DOHH2 (cell line): ENCODE measurements at regions not wholly inside any gene's neighbourhood (a gene's known extent, or its start where the extent isn't known, plus 50 kb on each side); places are given as distances from the start of the nearest gene placed in this dataset.

Experiments
- H3F3A ChIP-seq: fragments of 200-600 bp; sonication (generic), shearing (Covaris generic); 2 replicates; pipeline ENCODE4 v1.6.0; 2016; ENCODE audit warnings: antibody characterized with exemption, mild to moderate bottlenecking; ENCODE audit not compliant: control insufficient read depth, insufficient read depth
- H3K27ac ChIP-seq: fragments of 200-600 bp; sonication (generic); 2 replicates; pipeline ENCODE4 v1.5.1; 2014; ENCODE audit warnings: low read depth, mild to moderate bottlenecking, low read length, moderate library complexity
- H3K27me3 ChIP-seq: fragments of 200-600 bp; sonication (generic); 2 replicates; pipeline ENCODE4 v1.6.1; 2014; ENCODE audit warnings: mild to moderate bottlenecking, low read length, mixed read lengths; ENCODE audit not compliant: control insufficient read depth
- H3K36me3 ChIP-seq: fragments of 200-600 bp; sonication (generic); 2 replicates; pipeline ENCODE4 v1.6.1; 2014; ENCODE audit warnings: mild to moderate bottlenecking, low read length, moderate library complexity, mixed read lengths; ENCODE audit not compliant: control insufficient read depth
- H3K4me1 ChIP-seq: fragments of 200-600 bp; sonication (generic); 2 replicates; pipeline ENCODE4 v1.6.1; 2014; ENCODE audit warnings: mild to moderate bottlenecking, low read length, mixed read lengths; ENCODE audit not compliant: control insufficient read depth
- H3K4me2 ChIP-seq: fragments of 200-600 bp; sonication (generic); 2 replicates; pipeline ENCODE4 v1.6.0; 2014; ENCODE audit warnings: mild to moderate bottlenecking, low read length, moderate library complexity
- H3K4me3 ChIP-seq: fragments of 200-600 bp; sonication (generic); 2 replicates; pipeline ENCODE4 v1.5.1; 2014; ENCODE audit warnings: mild to moderate bottlenecking, low read length, mixed read lengths
- H3K79me2 ChIP-seq: fragments of 200-600 bp; sonication (generic); 2 replicates; pipeline ENCODE4 v1.6.1; 2014; ENCODE audit warnings: mild to moderate bottlenecking, low read length, mixed read lengths; ENCODE audit not compliant: control insufficient read depth
- H3K9me2 ChIP-seq: fragments of 200-600 bp; sonication (generic); replicated peaks from 2 replicates; pipeline ENCODE4 v1.6.1; 2014; ENCODE audit warnings: mild to moderate bottlenecking, low read length, mixed read lengths; ENCODE audit not compliant: control insufficient read depth
- H3K9me3 ChIP-seq: fragments of 200-600 bp; sonication (generic); 2 replicates; pipeline ENCODE4 v1.6.1; 2014; ENCODE audit warnings: antibody characterized with exemption, low read length, mixed read lengths; ENCODE audit not compliant: control insufficient read depth, insufficient read depth
- H4K20me1 ChIP-seq: fragments of 200-600 bp; sonication (generic); 2 replicates; pipeline ENCODE4 v1.6.0; 2014; ENCODE audit warnings: low read depth, mild to moderate bottlenecking, antibody characterized with exemption, low read length, moderate library complexity; ENCODE audit not compliant: control insufficient read depth, insufficient read depth
- EZH2phosphoT487 ChIP-seq: fragments of 200-600 bp; sonication (generic); IDR thresholded peaks from 2 replicates; pipeline ENCODE4 v1.6.1; 2017; ENCODE audit warnings: borderline replicate concordance, mild to moderate bottlenecking, antibody characterized with exemption, low read length, moderate library complexity, mixed read lengths
- TF ChIP-seq, protein P1 (sequence below): fragments of 200-600 bp; sonication (generic); IDR thresholded peaks from one replicate; pipeline ENCODE4 v1.5.1; 2014; ENCODE audit warnings: antibody characterized with exemption, mild to moderate bottlenecking, low read depth, low read length; ENCODE audit not compliant: poor library complexity, severe bottlenecking

GRCh38 chr6:44664716-44665115 is 277.2 kb downstream of the CDC5L start:
- no peaks in the 10 kb centered on the region for H3F3A ChIP-seq
- TF ChIP-seq, protein P1, sequence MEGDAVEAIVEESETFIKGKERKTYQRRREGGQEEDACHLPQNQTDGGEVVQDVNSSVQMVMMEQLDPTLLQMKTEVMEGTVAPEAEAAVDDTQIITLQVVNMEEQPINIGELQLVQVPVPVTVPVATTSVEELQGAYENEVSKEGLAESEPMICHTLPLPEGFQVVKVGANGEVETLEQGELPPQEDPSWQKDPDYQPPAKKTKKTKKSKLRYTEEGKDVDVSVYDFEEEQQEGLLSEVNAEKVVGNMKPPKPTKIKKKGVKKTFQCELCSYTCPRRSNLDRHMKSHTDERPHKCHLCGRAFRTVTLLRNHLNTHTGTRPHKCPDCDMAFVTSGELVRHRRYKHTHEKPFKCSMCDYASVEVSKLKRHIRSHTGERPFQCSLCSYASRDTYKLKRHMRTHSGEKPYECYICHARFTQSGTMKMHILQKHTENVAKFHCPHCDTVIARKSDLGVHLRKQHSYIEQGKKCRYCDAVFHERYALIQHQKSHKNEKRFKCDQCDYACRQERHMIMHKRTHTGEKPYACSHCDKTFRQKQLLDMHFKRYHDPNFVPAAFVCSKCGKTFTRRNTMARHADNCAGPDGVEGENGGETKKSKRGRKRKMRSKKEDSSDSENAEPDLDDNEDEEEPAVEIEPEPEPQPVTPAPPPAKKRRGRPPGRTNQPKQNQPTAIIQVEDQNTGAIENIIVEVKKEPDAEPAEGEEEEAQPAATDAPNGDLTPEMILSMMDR, result no peak
- TF ChIP-seq EZH2phosphoT487, result no peak
- H3K36me3 ChIP-seq, result no peaks in the 10 kb centered on the region
- no peak overlapping the region for H3K27ac ChIP-seq
- H3K4me2 ChIP-seq, result no peak overlapping the region
- H3K4me3 ChIP-seq, result no peak overlapping the region
- H3K9me2 ChIP-seq, result no peaks in the 10 kb centered on the region
- no peaks in the 10 kb centered on the region for H4K20me1 ChIP-seq
- H3K9me3 ChIP-seq, result no peaks in the 10 kb centered on the region
- H3K79me2 ChIP-seq, result no peaks in the 10 kb centered on the region
- no peaks in the 10 kb centered on the region for H3K4me1 ChIP-seq
- peaks cover 7% of the 10 kb centered on the region; the same call in 1 of the 2 replicates for H3K27me3 ChIP-seq

DNA sequence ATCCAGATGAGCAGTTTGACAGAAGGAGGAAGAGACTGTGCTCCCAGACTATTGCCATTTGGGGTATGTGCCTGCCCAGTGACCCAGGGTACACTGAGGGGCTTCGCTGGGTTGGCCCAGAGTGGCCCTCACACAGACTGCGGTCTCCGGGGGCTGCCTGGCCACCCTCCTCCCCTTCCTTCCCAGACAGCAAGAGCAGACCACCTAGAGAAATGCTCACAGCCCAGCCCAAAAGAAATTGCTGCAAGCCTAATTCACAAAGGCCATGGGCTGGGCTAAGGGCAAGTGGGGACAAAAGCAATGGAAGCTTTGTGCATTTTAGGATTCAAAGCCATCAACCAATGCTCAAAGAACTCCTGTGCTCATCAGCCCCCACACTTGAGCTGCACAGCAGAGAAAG is 277.6 kb downstream of the CDC5L start:
- Histone ChIP-seq H3K4me3 (no peak overlapping the region), H3K9me2 (no peaks in the 10 kb centered on the region), H3K36me3 (no peaks in the 10 kb centered on the region), H3K27ac (no peak overlapping the region), H4K20me1 (no peaks in the 10 kb centered on the region), H3K27me3 (peaks cover 7% of the 10 kb centered on the region; the same call in 1 of the 2 replicates), H3K4me2 (no peak overlapping the region), H3F3A (no peaks in the 10 kb centered on the region), H3K9me3 (no peaks in the 10 kb centered on the region), H3K4me1 (no peaks in the 10 kb centered on the region), H3K79me2 (no peaks in the 10 kb centered on the region)
- TF ChIP-seq, protein P1, result no peak
- no peak for TF ChIP-seq EZH2phosphoT487

DNA sequence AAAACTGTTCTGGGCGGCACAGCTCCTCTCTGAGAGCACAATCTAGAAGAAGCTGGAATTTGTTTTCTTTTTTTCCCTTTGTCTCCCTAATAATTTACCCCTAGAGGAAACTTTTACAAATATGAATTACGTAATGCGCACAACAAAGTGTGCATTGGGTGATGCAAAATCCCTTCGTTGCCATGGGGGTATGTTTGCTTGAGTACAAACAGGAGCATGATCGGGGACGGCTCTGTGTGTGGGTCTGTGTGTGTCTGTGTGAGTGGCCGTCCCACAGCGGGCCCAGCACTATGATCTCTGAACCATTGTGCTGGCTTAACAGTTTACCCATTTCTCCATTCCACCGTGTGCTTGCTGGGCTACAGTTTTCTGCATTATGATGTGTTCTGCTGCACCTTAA is 278.2 kb downstream of the CDC5L start:
- Histone ChIP-seq H3K9me2 (no peaks in the 10 kb centered on the region), H3K79me2 (no peaks in the 10 kb centered on the region)

More for the DNA sequence above, 278.2 kb downstream of the CDC5L start:
- H3K4me2 ChIP-seq, result no peak overlapping the region
- H3F3A ChIP-seq, result no peaks in the 10 kb centered on the region
- no peaks in the 10 kb centered on the region for H3K9me3 ChIP-seq
- H3K27me3 ChIP-seq, result peaks cover 7% of the 10 kb centered on the region; the same call in 1 of the 2 replicates
- no peak overlapping the region for H3K27ac ChIP-seq
- H3K4me1 ChIP-seq, result no peaks in the 10 kb centered on the region
- H3K36me3 ChIP-seq, result no peaks in the 10 kb centered on the region
- H4K20me1 ChIP-seq, result no peaks in the 10 kb centered on the region
- no peak overlapping the region for H3K4me3 ChIP-seq
- TF ChIP-seq, protein P1, result no peak
- no peak for TF ChIP-seq EZH2phosphoT487
